Vagina (tissue), 2 donors: ENCODE measurements at regions not wholly inside any gene's neighbourhood (a gene's known extent, or its start where the extent isn't known, plus 50 kb on each side); places are given as distances from the start of the nearest gene placed in this dataset.

ENCODE experiments used
- CTCF ChIP-seq, 3 experiments: fragments of 450-650 bp in 2 of 3; fragments of 200-600 bp in 1 of 3; sonication (generic) in 1 of 3; IDR thresholded peaks; one replicate each; pipeline ENCODE4 v1.5.1; 2017 to 2019; ENCODE audit warnings: antibody characterized with exemption in 3 of 3, mild to moderate bottlenecking in 2 of 3, moderate library complexity in 2 of 3
- POLR2A ChIP-seq, 2 donors: fragments of 450-650 bp; IDR thresholded peaks; one replicate each; pipeline ENCODE4 v1.6.1; 2017; ENCODE audit warnings: antibody characterized with exemption in 2 of 2, mild to moderate bottlenecking in 2 of 2, moderate library complexity in 2 of 2

- TF ChIP-seq POLR2A (IDR thresholded peaks at IDR 0.05) (no peak), CTCF (IDR thresholded peaks at IDR 0.05) (no peak)
Measured at GRCh38 chr3:34396956-34397355, 598.5 kb downstream of the PDCD6IP start.
